Osteoblast (primary cell): ENCODE measurements at regions not wholly inside any gene's neighbourhood (a gene's known extent, or its start where the extent isn't known, plus 50 kb on each side); places are given as distances from the start of the nearest gene placed in this dataset.

ENCODE experiments used
- DNase-seq: peaks from one replicate; pipeline ENCODE4 v3.0.0; 2011; ENCODE audit warnings: low spot score, mixed read lengths; ENCODE audit not compliant: insufficient read length; ENCODE audit errors: missing footprints
- H2AFZ ChIP-seq: 2 replicates; pipeline ENCODE4 v1.6.0; 2011; ENCODE audit warnings: mild to moderate bottlenecking, low read length
- H3K27ac ChIP-seq: 2 replicates; pipeline ENCODE4 v1.5.1; 2011; ENCODE audit warnings: mild to moderate bottlenecking, low read depth, low read length, moderate library complexity
- H3K27me3 ChIP-seq: 2 replicates; pipeline ENCODE4 v1.6.0; 2012; ENCODE audit warnings: mild to moderate bottlenecking, control low read depth, inconsistent platforms, low read length, moderate library complexity; ENCODE audit not compliant: insufficient read depth
- H3K36me3 ChIP-seq: 2 replicates; pipeline ENCODE4 v1.5.1; 2011; ENCODE audit warnings: mild to moderate bottlenecking, low read length, control low read depth, moderate library complexity; ENCODE audit not compliant: insufficient read depth
- H3K4me1 ChIP-seq: 2 replicates; pipeline ENCODE4 v1.5.1; 2011; ENCODE audit warnings: mild to moderate bottlenecking, low read length, control low read depth, moderate library complexity; ENCODE audit not compliant: insufficient read depth
- H3K4me2 ChIP-seq: 2 replicates; pipeline ENCODE4 v1.6.0; 2011; ENCODE audit warnings: mild to moderate bottlenecking, low read length; ENCODE audit not compliant: insufficient read depth
- H3K4me3 ChIP-seq: fragments of 200-600 bp; sonication (generic); 3 replicates; pipeline ENCODE4 v1.5.1; 2012; ENCODE audit warnings: mild to moderate bottlenecking, low read length, inconsistent platforms; ENCODE audit not compliant: insufficient read depth
- H3K79me2 ChIP-seq: 2 replicates; pipeline ENCODE4 v1.6.0; 2012; ENCODE audit warnings: mild to moderate bottlenecking, low read length, control low read depth, inconsistent platforms; ENCODE audit not compliant: insufficient read depth
- H3K9me3 ChIP-seq: 2 replicates; pipeline ENCODE4 v1.5.1; 2011; ENCODE audit warnings: low read depth, low read length, control low read depth
- H4K20me1 ChIP-seq: 2 replicates; pipeline ENCODE4 v1.6.0; 2012; ENCODE audit warnings: mild to moderate bottlenecking, low read length, control low read depth; ENCODE audit not compliant: insufficient read depth
- TF ChIP-seq, protein P1 (sequence below): IDR thresholded peaks from 2 replicates; pipeline ENCODE4 v1.5.1; 2011; ENCODE audit warnings: mild to moderate bottlenecking, low read depth, low read length, moderate library complexity; ENCODE audit errors: extremely low read depth

DNA sequence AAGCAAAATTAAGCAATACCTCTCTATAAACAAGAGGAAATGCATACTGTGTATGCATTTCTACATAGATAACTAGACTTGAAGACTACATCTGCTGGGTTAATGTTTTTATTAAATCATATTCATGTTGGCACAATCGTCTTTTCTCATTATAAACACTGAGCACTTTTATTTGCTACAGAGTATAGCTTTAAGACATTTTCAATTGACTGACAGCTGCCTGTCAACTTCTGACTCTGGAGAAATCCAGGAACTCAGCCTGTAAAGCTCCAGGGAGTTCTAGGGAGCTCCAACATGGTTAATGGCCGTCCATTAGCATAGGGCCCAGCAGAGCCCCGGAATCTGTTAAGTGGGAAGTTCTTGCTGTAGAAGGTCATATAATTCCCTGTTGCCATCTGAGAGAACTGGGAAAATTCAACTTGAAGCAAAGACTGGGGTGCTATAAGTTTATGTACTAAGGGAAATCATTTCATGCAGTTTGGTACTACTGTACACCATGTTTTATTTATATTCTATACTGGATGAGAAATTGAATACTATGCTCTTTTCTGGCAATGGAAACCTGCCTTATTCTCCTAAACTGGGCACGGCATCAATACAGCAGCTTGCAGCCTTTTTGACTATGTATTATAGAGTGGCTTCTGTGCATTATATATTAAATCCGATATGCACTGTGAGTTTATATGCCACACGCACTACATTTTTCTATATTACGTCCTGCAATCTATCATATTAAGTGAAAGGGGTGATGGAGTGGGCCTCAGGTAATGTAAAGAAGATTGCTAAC is 243.5 kb upstream of the ZNF521 start:
- H2AFZ ChIP-seq, result no peak overlapping the region
- no peaks in the 10 kb centered on the region for H3K27me3 ChIP-seq
- DNase-seq, result no peak
- TF ChIP-seq, protein P1, sequence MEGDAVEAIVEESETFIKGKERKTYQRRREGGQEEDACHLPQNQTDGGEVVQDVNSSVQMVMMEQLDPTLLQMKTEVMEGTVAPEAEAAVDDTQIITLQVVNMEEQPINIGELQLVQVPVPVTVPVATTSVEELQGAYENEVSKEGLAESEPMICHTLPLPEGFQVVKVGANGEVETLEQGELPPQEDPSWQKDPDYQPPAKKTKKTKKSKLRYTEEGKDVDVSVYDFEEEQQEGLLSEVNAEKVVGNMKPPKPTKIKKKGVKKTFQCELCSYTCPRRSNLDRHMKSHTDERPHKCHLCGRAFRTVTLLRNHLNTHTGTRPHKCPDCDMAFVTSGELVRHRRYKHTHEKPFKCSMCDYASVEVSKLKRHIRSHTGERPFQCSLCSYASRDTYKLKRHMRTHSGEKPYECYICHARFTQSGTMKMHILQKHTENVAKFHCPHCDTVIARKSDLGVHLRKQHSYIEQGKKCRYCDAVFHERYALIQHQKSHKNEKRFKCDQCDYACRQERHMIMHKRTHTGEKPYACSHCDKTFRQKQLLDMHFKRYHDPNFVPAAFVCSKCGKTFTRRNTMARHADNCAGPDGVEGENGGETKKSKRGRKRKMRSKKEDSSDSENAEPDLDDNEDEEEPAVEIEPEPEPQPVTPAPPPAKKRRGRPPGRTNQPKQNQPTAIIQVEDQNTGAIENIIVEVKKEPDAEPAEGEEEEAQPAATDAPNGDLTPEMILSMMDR, result no peak
- H3K79me2 ChIP-seq, result no peaks in the 10 kb centered on the region
- no peaks in the 10 kb centered on the region for H3K36me3 ChIP-seq
- no peaks in the 10 kb centered on the region for H4K20me1 ChIP-seq
- no peaks in the 10 kb centered on the region for H3K4me1 ChIP-seq
- no peaks in the 10 kb centered on the region for H3K9me3 ChIP-seq
- no peak overlapping the region for H3K4me3 ChIP-seq
- no peak overlapping the region for H3K27ac ChIP-seq
- H3K4me2 ChIP-seq, result no peak overlapping the region

DNA sequence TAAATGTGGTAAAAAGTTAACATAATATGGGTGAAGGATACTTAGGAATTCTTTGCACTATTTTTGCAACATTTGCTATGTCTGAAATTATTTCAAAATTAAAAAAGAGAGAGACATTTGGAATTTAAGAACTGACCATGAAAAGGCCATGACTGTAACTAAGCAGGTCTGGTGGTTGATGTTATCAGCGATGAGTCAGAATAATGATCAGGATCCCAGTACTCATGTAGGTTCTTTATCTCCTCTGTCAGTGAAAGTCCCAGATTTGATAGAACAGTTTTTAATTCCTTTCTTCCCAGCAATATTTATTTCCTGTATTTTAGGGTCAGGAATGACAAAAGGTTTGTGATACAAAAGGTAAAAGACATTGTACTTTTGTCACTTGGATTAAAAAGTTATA is 242.4 kb upstream of the ZNF521 start:
- H4K20me1 ChIP-seq, result no peaks in the 10 kb centered on the region
- no peaks in the 10 kb centered on the region for H3K27me3 ChIP-seq
- H3K36me3 ChIP-seq, result no peaks in the 10 kb centered on the region
- H3K27ac ChIP-seq, result no peak overlapping the region
- no peak overlapping the region for H3K4me3 ChIP-seq
- no peaks in the 10 kb centered on the region for H3K9me3 ChIP-seq
- no peaks in the 10 kb centered on the region for H3K79me2 ChIP-seq
- DNase-seq, result no peak
- H2AFZ ChIP-seq, result no peak overlapping the region
- H3K4me2 ChIP-seq, result no peak overlapping the region
- TF ChIP-seq, protein P1, result no peak
- no peaks in the 10 kb centered on the region for H3K4me1 ChIP-seq

DNA sequence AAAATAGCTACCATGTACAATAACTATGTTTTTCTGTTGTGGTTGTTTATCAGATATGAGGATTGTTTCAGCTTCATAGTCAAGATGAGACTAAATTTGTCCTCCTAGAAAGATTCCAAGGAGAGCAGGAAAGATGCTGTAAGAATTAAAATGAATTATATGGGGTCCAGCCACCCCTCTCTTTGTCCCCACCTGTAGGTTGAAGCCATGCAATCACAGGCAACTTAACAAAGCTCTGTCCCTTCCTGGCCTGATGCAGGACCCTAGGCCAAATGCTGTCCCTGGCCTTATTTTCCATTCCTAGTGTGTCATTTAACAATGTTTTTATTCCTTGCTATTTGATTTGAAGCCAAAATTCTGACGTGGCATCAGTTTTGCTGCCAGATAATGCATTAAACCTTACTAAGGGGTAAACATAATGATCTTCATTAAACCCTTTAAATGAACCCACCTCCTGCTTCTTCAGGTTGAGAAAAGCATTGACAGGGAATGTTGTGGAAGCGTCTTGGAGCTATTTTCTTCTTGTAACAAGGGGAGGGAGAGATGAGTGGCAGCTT is 240.9 kb upstream of the ZNF521 start:
- Histone ChIP-seq H3K4me2 (no peak overlapping the region), H3K4me3 (no peak overlapping the region), H3K4me1 (no peaks in the 10 kb centered on the region), H3K36me3 (no peaks in the 10 kb centered on the region), H3K9me3 (no peaks in the 10 kb centered on the region), H3K27me3 (no peaks in the 10 kb centered on the region), H4K20me1 (no peaks in the 10 kb centered on the region), H3K27ac (no peak overlapping the region), H2AFZ (no peak overlapping the region), H3K79me2 (no peaks in the 10 kb centered on the region)
- DNase-seq, result no peak
- TF ChIP-seq, protein P1, result no peak

DNA sequence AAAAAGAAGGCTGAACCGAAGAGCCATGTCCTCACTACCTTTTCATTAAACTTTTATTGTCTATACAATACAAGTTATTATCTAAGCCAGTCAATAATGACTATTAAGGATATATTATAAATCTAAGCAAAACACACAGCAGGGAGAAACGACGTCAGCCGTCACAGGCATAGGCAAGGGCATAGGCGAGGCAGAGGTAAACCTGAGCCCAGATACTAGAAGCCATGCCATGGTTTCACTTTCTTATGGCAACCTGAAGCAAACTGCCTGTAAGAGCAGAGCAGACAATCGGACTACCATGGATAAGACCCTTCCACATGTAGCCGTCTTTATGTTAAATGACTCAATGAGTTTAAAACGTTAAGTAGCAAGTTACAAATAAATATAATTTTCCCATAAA is 238.5 kb upstream of the ZNF521 start:
- Histone ChIP-seq H3K79me2 (no peaks in the 10 kb centered on the region), H3K9me3 (no peaks in the 10 kb centered on the region), H3K36me3 (no peaks in the 10 kb centered on the region), H3K27ac (no peak overlapping the region), H3K27me3 (no peaks in the 10 kb centered on the region), H3K4me3 (no peak overlapping the region), H2AFZ (no peak overlapping the region), H3K4me1 (no peaks in the 10 kb centered on the region), H3K4me2 (no peak overlapping the region), H4K20me1 (no peaks in the 10 kb centered on the region)
- DNase-seq, result no peak
- TF ChIP-seq, protein P1, result no peak
